ENCODE measurements at regions not wholly inside any gene's neighbourhood (a gene's known extent, or its start where the extent isn't known, plus 50 kb on each side); places are given as distances from the start of the nearest gene placed in this dataset.

DNA sequence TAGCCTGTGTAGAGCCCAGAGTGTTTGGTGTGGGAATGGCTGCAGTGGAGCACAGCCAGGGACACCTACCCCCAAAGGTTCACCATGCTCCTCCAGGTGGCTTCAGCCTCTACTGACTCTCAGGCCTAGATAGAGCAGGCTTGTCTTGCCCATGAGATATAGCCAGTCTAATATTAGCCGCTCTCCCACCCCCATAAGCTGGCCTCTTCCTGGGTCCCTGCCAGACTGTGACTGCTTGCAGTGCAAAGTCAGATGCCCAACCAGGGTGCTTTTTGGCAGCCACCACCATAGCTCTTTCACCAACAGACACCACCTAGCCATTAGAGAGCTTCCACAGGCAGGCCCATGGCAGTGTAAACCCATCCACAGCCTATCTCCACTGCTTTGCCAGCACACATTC is 405.3 kb downstream of the MBD2 start:
- no peak overlapping the region for H3K56ac ChIP-seq (ENCODE audit: extremely low read depth, insufficient read depth, low read length)
- no peak overlapping the region for H2AK9ac ChIP-seq (replicated peaks; ENCODE audit: low read depth, low read length, poor library complexity)
- H4K8ac ChIP-seq (ENCODE audit: low read depth in 2 of 2, low read length in 2 of 2), result no peak overlapping the region
- no peak overlapping the region for H3K27ac ChIP-seq (ENCODE audit: insufficient read depth, low read length)
- in situ Hi-C loops (cut with MboI; ENCODE audit: low sequenced_read_pairs), result no loop called here
- no peak overlapping the region for H2AFZ ChIP-seq (replicated peaks; ENCODE audit: low read length, poor library complexity)
- DNase-seq, result no peak
- ATAC-seq (ENCODE audit: low read depth), result no peak
- H2BK20ac ChIP-seq (ENCODE audit: low read depth, low read length), result no peak overlapping the region
- no peak overlapping the region for H2AK5ac ChIP-seq (ENCODE audit: low read depth, low read length)
- H4K5ac ChIP-seq (ENCODE audit: low read depth, low read length), result no peak overlapping the region
- no peaks in the 10 kb centered on the region for H3K79me1 ChIP-seq (ENCODE audit: low read depth in 1 of 2, low read length in 2 of 2)
- CTCF ChIA-PET, result no interaction called here
- H2BK5ac ChIP-seq (ENCODE audit: low read depth, low read length, poor library complexity, severe bottlenecking), result no peak overlapping the region
- no peak overlapping the region for H3K23ac ChIP-seq (ENCODE audit: low read depth, low read length)
- H3K9ac ChIP-seq (ENCODE audit: low read depth, low read length), result no peak overlapping the region
- H2BK15ac ChIP-seq (ENCODE audit: low read depth, low read length), result no peak overlapping the region
- POLR2A ChIA-PET (ENCODE audit: unreplicated experiment), result no interaction called here
- H3K27me3 ChIP-seq (ENCODE audit: control insufficient read depth, insufficient read depth, low read length), result no peaks in the 10 kb centered on the region
- no CpG with 5 or more reads among the region's 1 CpG for WGBS, 2 experiments (ENCODE audit: extremely low coverage in 2 of 2, insufficient read length in 1 of 2)
- intact Hi-C loops (cut with micrococcal nuclease), result no loop called here
- no peak overlapping the region for H4K91ac ChIP-seq (ENCODE audit: insufficient read depth, low read depth, low read length)
- no peak overlapping the region for H3K4me2 ChIP-seq (ENCODE audit: low read depth, low read length)
- no TSS peak for BruUV-seq (replicated peaks)
- H3K4me3 ChIP-seq (ENCODE audit: insufficient read depth, low read depth, low read length), result no peak overlapping the region
- no peak overlapping the region for H3K18ac ChIP-seq (ENCODE audit: low read depth, low read length)
- H3K36me3 ChIP-seq (ENCODE audit: control insufficient read depth, insufficient read depth, low read length), result no peaks in the 10 kb centered on the region
- no peak overlapping the region for H2BK120ac ChIP-seq (ENCODE audit: low read depth, low read length)
- no peaks in the 10 kb centered on the region for H3K4me1 ChIP-seq (ENCODE audit: control insufficient read depth, insufficient read depth, low read length)
- H3K9me3 ChIP-seq (ENCODE audit: control insufficient read depth, insufficient read depth, low read length), result peaks cover 14% of the 10 kb centered on the region
- TF ChIP-seq FOS (IDR thresholded peaks at IDR 0.05; ENCODE audit: low read depth, low read length) (no peak), RAD21 (IDR thresholded peaks at IDR 0.05; ENCODE audit: low read length) (no peak), USF2 (IDR thresholded peaks at IDR 0.05; ENCODE audit: low read depth, low read length) (no peak), CHD1 (IDR thresholded peaks at IDR 0.05; ENCODE audit: low read depth, low read length) (no peak), CTCF (conservative IDR thresholded peaks at IDR 0.05; ENCODE audit: low read depth, low read length) (no peak), RFX5 (IDR thresholded peaks at IDR 0.05; ENCODE audit: low read depth, low read length) (no peak), CEBPB (IDR thresholded peaks at IDR 0.05; ENCODE audit: low read depth, low read length) (no peak), SMC3 (IDR thresholded peaks at IDR 0.05; ENCODE audit: low read depth, low read length) (no peak), RCOR1 (IDR thresholded peaks at IDR 0.05; ENCODE audit: insufficient replicate concordance, low read length) (no peak), NFE2L2 (IDR thresholded peaks at IDR 0.05; ENCODE audit: low read depth, low read length) (no peak), MAFK (IDR thresholded peaks at IDR 0.05; ENCODE audit: low read depth, low read length) (no peak), MAZ (IDR thresholded peaks at IDR 0.05; ENCODE audit: borderline replicate concordance, low read depth, low read length) (no peak), MXI1 (IDR thresholded peaks at IDR 0.05; ENCODE audit: borderline replicate concordance, low read depth, low read length) (no peak)
- no peak overlapping the region for H3K14ac ChIP-seq (replicated peaks; ENCODE audit: low read depth, low read length)
- dilution Hi-C loops (cut with HindIII; ENCODE audit: low sequenced_read_pairs, unreplicated experiment), result no loop called here
- H3K9me1 ChIP-seq (ENCODE audit: insufficient read depth, low read length), result no peaks in the 10 kb centered on the region
- no peaks in the 10 kb centered on the region for H4K20me1 ChIP-seq (ENCODE audit: insufficient read depth, low read length)
- H3K4ac ChIP-seq (ENCODE audit: low read depth, low read length), result no peak overlapping the region

All from IMR-90 (cell line).